ENCODE measurements at regions not wholly inside any gene's neighbourhood (a gene's known extent, or its start where the extent isn't known, plus 50 kb on each side); places are given as distances from the start of the nearest gene placed in this dataset.

DNA sequence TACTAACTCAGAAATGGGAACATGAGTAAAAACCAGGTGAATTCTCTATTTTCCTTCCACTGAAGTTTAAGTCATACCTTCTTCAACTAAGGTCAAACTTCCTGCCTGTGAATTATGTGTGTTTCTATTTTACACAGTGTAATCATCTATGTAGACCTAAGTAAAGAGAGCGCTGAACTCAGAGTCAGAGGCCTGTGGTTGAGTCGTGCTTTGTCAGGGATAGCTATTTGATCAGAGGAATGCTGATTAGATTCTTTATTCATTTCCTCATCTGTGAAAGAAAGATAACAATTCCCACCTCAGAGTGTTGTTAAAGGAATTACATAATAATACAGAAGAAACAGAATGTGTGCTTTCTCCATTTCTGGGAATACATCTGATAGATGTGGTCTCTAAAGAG lies 654.1 kb downstream of the STIM2 start:
- no peaks in the 10 kb centered on the region for H3K79me2 ChIP-seq (replicated peaks; ENCODE audit: insufficient read depth)
- Mint-ChIP-seq H3K27ac (no peak overlapping the region), H3K4me3 (no peak overlapping the region), H3K27me3 (ENCODE audit: insufficient read depth, low read depth, poor library complexity) (peaks cover 2% of the 10 kb centered on the region), H3K4me1 (peaks cover 3% of the 10 kb centered on the region; the same call in 2 of the 3 replicates), H3K36me3 (ENCODE audit: low read depth) (no peaks in the 10 kb centered on the region), H3K9me3 (no peaks in the 10 kb centered on the region)
- H3K36me3 ChIP-seq (ENCODE audit: insufficient read depth) = no peaks in the 10 kb centered on the region
- H3K27ac ChIP-seq (ENCODE audit: low read depth) = no peak overlapping the region
- no peak for TF ChIP-seq POLR2AphosphoS5 (IDR thresholded peaks at IDR 0.05; ENCODE audit: low read depth)
- TF ChIP-seq CREB1 (CRISPR knock-in tag; IDR thresholded peaks at IDR 0.05; ENCODE audit: low read depth) = no peak
- no peaks in the 10 kb centered on the region; the same call in 1 of the 2 replicates for H3K9me2 ChIP-seq (ENCODE audit: insufficient read depth)
- no peaks in the 10 kb centered on the region for H3F3A ChIP-seq (replicated peaks; ENCODE audit: low read depth)
- H3K4me2 ChIP-seq = no peak overlapping the region
- H3K27me3 ChIP-seq (ENCODE audit: insufficient read depth) = no peaks in the 10 kb centered on the region
- H2AFZ ChIP-seq = no peak overlapping the region
- no peaks in the 10 kb centered on the region for H4K20me1 ChIP-seq (replicated peaks; ENCODE audit: insufficient read depth)
- no peak overlapping the region for H3K4me3 ChIP-seq
- no peak for DNase-seq (ENCODE audit: low spot score)
- ATAC-seq = no peak
- H3K4me1 ChIP-seq (ENCODE audit: insufficient read depth) = peaks cover 8% of the 10 kb centered on the region; the same call in 1 of the 2 replicates

DNA sequence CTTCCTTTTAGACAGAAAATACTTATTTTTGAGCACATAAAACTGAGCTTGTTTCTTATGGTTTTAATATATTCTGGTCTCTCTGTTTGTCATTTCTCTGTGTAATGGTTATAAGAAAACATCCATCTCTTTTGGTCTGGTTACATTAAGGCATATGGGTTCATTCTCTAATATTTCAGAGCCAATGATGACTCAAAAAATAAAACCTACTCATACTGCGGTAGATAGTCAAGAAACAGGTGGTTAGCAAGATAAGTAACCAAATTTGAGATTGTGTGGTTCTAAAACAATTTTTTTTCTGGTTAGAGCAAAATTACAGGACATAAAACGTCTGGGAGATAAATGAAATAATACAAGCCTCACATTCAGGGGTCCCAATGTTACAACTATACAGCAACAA lies 654.5 kb downstream of the STIM2 start:
- H3K4me1 Mint-ChIP-seq = peaks cover 3% of the 10 kb centered on the region; the same call in 2 of the 3 replicates
- H3K36me3 ChIP-seq (ENCODE audit: insufficient read depth) = no peaks in the 10 kb centered on the region
- no peaks in the 10 kb centered on the region for H3K27me3 ChIP-seq (ENCODE audit: insufficient read depth)

More for the DNA sequence above, 654.5 kb downstream of the STIM2 start:
- ATAC-seq (no peak), DNase-seq (ENCODE audit: low spot score) (no peak)
- Histone ChIP-seq H3K9me2 (ENCODE audit: insufficient read depth) (no peaks in the 10 kb centered on the region; the same call in 1 of the 2 replicates), H4K20me1 (replicated peaks; ENCODE audit: insufficient read depth) (no peaks in the 10 kb centered on the region), H3F3A (replicated peaks; ENCODE audit: low read depth) (no peaks in the 10 kb centered on the region), H3K4me3 (no peak overlapping the region), H3K27ac (ENCODE audit: low read depth) (no peak overlapping the region), H3K79me2 (replicated peaks; ENCODE audit: insufficient read depth) (no peaks in the 10 kb centered on the region), H2AFZ (no peak overlapping the region), H3K4me2 (no peak overlapping the region), H3K4me1 (ENCODE audit: insufficient read depth) (peaks cover 8% of the 10 kb centered on the region; the same call in 1 of the 2 replicates)
- H3K9me3 Mint-ChIP-seq = no peaks in the 10 kb centered on the region
- no peaks in the 10 kb centered on the region for H3K36me3 Mint-ChIP-seq (ENCODE audit: low read depth)
- peaks cover 2% of the 10 kb centered on the region for H3K27me3 Mint-ChIP-seq (ENCODE audit: insufficient read depth, low read depth, poor library complexity)
- H3K4me3 Mint-ChIP-seq = no peak overlapping the region
- TF ChIP-seq, protein P1, sequence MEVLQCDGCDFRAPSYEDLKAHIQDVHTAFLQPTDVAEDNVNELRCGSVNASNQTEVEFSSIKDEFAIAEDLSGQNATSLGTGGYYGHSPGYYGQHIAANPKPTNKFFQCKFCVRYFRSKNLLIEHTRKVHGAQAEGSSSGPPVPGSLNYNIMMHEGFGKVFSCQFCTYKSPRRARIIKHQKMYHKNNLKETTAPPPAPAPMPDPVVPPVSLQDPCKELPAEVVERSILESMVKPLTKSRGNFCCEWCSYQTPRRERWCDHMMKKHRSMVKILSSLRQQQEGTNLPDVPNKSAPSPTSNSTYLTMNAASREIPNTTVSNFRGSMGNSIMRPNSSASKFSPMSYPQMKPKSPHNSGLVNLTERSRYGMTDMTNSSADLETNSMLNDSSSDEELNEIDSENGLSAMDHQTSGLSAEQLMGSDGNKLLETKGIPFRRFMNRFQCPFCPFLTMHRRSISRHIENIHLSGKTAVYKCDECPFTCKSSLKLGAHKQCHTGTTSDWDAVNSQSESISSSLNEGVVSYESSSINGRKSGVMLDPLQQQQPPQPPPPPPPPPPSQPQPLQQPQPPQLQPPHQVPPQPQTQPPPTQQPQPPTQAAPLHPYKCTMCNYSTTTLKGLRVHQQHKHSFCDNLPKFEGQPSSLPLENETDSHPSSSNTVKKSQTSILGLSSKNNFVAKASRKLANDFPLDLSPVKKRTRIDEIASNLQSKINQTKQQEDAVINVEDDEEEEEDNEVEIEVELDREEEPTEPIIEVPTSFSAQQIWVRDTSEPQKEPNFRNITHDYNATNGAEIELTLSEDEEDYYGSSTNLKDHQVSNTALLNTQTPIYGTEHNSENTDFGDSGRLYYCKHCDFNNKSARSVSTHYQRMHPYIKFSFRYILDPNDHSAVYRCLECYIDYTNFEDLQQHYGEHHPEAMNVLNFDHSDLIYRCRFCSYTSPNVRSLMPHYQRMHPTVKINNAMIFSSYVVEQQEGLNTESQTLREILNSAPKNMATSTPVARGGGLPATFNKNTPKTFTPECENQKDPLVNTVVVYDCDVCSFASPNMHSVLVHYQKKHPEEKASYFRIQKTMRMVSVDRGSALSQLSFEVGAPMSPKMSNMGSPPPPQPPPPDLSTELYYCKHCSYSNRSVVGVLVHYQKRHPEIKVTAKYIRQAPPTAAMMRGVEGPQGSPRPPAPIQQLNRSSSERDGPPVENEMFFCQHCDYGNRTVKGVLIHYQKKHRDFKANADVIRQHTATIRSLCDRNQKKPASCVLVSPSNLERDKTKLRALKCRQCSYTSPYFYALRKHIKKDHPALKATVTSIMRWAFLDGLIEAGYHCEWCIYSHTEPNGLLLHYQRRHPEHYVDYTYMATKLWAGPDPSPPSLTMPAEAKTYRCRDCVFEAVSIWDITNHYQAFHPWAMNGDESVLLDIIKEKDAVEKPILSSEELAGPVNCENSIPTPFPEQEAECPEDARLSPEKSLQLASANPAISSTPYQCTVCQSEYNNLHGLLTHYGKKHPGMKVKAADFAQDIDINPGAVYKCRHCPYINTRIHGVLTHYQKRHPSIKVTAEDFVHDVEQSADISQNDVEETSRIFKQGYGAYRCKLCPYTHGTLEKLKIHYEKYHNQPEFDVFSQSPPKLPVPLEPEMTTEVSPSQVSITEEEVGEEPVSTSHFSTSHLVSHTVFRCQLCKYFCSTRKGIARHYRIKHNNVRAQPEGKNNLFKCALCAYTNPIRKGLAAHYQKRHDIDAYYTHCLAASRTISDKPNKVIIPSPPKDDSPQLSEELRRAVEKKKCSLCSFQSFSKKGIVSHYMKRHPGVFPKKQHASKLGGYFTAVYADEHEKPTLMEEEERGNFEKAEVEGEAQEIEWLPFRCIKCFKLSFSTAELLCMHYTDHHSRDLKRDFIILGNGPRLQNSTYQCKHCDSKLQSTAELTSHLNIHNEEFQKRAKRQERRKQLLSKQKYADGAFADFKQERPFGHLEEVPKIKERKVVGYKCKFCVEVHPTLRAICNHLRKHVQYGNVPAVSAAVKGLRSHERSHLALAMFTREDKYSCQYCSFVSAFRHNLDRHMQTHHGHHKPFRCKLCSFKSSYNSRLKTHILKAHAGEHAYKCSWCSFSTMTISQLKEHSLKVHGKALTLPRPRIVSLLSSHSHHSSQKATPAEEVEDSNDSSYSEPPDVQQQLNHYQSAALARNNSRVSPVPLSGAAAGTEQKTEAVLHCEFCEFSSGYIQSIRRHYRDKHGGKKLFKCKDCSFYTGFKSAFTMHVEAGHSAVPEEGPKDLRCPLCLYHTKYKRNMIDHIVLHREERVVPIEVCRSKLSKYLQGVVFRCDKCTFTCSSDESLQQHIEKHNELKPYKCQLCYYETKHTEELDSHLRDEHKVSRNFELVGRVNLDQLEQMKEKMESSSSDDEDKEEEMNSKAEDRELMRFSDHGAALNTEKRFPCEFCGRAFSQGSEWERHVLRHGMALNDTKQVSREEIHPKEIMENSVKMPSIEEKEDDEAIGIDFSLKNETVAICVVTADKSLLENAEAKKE (CRISPR knock-in tag; IDR thresholded peaks at IDR 0.05) = no peak
- TF ChIP-seq NANOG (IDR thresholded peaks at IDR 0.05; ENCODE audit: borderline replicate concordance) = no peak
- no peak for TF ChIP-seq POLR2AphosphoS5 (IDR thresholded peaks at IDR 0.05; ENCODE audit: low read depth)
- TF ChIP-seq EZH2phosphoT487 (IDR thresholded peaks at IDR 0.05; ENCODE audit: unreplicated experiment) = no peak
- H3K27ac Mint-ChIP-seq = no peak overlapping the region
